Stimulated activated CD4-positive, alpha-beta T cell treated with anti-CD3 and anti-CD28 coated beads, Interleukin-4, amount 100 ng/mL, for 1 hour (primary cell): ENCODE measurements at regions not wholly inside any gene's neighbourhood (a gene's known extent, or its start where the extent isn't known, plus 50 kb on each side); places are given as distances from the start of the nearest gene placed in this dataset.
"Not testable (repeated sequence)": the region's sequence is repeated elsewhere in the genome, so short reads cannot be mapped to it uniquely, and the experiment has no call there.

Source experiments
- DNase-seq: peaks from one replicate; pipeline ENCODE4 v3.0.0-alpha.2; 2020

DNA sequence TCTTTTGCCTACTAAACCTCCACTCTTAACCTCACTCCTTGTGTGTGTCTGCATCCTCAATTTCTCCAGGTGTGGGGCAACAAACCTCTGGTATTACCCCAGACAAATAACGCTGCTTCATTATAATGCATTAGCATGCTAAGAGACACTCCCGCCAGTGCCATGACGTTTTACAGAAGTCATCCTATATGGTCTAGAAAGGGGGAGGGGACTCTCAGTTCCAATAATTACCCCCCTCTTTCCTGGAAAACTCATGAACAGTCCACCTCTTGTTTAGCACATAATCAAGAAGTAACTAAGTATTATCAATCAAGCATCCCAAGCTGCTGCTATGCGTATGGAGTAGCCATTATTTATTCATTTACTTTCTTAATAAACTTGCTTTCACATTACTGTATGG, 364.5 kb downstream of the TYW1 start:
- no peak for DNase-seq

DNA sequence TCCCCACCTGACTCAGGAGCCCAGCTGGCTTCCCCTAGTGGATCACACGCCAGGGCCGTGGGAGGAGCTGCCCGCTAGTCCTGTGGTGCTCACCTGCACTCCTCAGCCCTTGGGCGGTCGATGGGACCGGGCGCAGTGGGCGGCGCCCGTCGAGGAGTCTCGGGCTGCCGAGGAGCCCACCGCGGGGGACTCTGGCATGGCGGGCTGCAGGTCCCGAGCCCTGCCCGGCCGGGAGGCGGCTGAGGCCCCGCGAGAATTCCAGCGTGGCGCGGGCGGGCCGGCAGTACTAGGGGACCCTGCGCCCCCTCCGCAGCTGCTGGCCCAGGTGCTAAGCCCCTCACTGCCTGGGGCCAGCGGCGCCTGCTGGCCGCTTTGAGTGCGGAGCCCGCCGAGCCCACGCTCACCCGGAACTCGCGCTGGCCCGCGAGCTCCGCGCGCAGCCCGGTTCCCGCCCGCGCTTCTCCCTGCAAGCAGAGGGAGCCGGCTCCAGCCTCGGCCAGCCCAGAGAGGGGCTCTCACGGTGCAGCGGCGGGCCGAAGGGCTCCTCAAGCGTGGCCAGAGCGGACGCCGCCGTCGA, 367.9 kb downstream of the TYW1 start:
- no peak for DNase-seq

DNA sequence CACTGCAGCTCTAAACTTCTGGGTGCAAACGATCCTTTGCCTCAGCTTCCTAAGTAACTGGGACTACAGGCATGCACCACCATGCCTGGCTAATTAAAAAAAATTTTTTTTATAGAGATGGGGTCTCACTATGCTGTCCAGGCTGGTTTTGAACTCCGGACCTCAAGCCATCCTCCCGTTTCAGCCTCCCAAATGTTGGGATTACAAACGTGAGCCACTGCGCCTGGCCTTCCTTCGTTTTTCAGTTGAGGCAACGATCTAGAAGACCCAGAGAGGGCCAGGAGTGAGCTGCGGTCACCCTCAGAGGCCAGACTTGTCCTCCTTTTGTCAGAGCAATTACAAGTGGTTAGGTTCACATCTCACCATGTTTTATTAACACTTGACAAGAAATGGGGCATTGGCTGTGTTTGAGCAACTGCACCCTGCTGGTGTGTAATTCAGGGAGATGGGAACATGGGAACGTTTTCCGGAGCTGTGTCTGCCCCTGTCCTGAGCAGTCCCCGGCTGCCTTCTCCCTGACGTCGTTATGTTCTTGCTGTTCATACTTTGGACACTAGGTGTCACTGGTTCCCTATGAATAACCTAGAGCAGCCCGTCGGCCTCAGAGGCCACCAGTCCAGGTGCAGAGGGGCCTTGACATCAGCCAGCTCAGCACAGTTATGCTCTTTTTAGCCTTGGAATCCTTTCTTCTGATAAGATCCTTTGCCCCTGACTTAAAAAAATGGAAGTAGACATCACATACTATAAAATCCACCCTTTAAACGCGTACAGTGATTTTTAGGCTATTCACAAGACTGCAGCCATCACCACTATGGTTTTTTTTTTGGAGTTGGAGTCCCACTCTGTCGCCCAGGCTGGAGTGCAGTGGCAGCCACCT, 375.0 kb downstream of the TYW1 start:
- DNase-seq = peak; percentile 16

DNA sequence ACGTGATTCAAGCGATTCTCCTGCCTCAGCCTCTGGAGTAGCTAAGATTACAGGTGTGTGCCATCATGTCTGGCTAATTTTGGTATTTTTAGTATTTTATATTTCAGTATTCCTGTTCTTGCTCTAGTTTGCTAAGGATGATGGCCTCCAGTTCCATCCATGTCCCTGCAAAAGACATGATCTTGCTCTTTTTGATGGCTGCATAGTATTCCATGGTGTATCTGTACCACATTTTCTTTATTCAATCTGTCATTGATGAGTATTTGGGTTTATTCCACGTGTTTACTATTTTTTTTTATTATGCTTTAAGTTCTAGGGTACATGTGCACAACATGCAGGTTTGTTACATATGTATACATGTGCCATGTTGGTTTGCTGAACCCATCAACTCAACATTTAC, 376.8 kb downstream of the TYW1 start:
- not testable (repeated sequence) for DNase-seq

DNA sequence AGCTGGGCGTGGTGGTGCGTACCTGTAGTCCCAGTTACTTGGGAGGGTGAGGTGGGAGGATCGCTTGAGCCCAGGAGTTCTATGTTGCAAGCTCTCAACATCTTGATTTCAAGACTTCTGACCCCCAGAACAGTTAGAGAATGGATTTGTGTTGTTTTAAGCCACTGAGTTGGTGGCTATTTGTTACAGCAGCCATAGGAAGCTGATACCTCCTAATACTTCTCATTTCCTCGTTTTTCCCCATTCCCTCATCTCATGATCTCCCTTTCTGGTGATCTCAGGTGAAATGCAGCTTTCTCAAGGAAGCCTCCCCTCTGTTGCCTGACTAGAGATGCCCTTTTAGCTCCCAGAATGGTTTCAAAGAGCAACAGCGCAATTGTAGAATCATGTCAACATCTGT, 378.8 kb downstream of the TYW1 start:
- no peak for DNase-seq

DNA sequence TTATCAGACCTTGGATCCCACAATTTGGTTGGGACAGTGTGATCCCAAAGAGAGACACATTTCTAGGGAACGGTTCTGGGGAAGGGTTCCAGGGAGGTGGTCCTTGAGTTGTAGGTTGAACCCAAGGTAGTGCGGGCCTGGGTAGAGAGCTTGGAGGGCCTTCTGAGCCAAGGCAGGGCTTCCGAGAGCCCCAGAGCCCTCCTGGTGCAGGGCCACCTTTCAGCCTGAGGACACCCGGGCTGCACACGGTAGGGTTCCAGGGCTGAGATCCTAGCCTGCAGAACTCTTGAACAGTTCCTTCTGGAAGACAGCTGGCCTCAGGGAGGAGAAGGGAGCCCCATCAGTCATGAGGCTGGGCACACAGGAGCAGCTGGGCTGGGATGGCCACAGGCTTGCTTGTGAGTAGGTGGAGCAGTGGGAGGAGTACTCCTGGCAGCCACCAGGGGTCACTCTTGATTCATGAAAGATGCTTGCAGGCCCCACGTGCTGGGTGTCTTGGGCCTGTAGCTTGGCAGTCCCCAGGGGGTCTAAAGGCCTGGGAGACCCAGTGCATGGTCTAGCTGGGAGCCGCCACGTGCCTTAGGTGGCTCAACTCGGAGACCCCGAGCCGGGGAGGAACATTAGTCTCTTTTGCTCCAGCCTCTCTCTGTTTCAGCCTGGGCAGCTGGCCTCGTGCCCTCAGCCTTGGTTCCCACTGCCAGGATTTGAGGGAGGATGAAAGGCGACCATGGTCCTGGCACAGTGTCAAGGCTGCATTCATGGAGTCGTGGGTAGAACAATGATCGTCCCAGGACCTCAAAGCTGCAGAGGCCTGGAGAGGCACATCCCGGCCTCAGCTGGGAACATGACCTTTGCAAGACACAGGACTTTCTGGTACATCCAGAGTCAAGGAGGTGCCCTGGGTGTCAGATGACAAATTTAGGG, 381.6 kb downstream of the TYW1 start:
- peak; percentile 42 for DNase-seq

DNA sequence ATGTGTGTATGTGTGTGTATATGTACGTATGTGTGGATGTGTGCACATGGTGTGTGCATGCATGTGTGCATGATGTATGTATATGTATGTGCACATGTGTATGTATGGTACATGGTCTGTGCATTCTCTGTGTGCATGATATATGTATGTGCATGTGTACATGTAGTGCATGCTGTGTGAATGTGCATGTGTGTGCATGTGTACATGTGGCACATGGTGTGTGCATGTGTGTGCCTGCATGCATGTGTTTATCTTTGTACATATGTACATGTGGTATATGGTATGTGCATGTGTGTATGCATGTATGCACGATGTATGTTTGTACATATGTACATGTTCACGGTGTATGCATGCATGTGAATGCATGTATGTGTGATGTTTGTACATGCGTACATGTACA, 383.7 kb downstream of the TYW1 start:
- DNase-seq = no peak

DNA sequence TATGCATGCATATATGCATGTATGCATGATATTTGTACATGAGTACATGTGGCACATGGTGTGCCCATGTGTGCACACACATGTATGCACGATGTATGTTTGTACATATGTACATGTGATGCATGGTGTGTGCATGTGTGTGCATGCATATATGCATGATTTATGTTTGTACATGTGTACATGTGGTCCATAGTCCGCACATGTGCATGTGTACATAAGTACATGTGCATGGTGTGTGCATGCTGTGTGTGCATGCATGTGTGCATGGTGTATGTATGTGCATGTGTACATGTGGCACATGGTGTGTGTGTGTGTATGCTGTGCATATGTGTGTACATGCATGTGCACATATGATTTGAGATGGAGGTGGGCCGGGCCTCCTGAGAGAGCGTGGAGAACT, 384.2 kb downstream of the TYW1 start:
- DNase-seq = no peak

DNA sequence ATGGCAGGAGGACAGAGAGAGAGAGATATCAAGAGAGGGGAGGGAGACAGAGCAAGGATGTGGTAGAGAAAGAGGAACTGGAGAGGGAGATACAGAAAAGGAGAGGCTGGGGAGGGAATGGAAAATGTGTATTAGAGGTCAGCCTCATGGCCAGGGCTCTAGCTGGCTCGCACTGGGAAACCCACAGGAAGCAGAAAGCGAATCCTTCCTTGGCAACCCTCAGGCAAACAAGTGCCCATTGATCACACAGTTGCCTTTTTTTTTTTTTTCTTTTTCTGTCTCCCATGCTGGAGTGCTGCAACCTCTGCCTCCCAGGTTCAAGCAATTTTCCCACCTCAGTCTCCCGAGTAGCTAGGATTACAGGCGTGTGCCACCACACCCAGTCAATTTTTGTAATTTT, 391.2 kb downstream of the TYW1 start:
- DNase-seq = no peak

DNA sequence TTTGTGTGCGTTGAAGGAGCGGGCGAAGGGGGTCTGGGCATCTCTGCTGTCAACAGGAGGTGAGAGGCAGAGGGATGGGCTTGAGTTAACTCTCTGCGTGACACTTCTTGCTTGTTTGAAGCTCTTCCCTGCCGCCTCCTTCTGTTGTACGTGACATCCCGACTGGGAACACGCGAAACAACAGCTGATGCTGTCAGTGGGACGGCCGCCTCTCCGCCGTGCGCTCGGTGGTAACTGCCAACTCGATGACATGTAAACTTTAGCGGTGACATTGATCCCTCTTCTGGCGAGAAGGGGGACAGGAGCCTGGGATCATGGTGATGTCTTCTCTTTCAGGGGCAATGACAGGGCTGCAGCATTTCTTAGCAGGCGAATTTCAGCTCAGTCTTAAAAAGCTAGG, 394.5 kb downstream of the TYW1 start:
- no peak for DNase-seq

DNA sequence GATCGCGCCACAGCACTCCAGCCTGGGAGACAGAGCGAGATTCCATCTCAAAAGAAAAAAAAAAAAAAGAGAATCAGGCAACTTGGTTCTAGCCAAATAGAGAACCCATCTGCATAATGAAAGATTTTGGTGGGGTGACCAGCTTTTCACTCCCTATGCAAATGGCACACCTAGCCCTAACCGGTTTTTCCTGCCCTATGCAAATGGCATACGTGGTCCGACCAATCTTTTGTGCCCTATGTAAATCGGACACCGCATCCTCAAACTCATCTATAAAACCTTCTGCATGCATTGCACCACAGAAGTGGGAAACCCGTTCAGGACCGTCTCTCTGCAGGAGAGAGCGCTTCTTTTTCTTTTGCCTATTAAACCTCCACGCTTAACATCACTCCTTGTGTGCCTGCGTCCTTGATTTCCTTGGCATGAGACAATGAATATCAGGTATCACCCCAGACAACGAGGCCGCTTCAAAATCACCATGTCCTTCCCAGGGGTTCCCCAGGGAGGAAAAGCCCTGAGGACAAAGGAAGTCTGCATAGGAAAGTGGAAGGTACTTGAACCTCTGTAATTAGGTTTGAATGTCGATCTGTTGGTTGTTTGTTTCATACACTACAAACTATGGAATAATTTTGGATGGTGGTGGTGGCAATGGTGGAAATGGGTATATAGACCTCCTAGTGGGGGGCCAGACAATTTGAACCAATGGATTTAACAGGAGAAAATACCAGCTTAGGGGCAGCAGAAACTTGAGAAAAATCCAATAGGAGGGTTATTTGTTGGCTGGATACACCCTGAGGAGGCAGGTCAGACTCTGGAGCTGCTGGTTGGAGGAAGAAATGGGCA, 396.2 kb downstream of the TYW1 start:
- no peak for DNase-seq

DNA sequence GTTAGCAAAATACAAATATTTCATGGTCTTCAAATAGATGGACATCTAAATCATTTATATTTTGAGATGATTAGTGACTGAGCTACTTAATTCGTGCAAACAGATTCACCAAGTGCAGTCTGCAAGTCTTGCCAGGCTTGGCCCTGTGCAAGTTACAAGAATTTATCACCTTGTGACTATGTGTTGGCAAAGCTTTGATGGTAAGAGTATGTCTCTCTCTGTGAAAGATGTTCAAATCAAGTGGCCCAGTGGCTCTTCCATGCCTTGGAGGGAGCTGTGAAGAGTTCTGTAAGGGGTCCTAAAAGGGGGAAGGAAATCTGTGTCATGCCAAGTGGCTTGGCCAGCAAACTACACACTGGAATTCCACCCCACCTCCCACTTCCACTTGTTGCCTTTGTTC, 397.3 kb downstream of the TYW1 start:
- DNase-seq = no peak

DNA sequence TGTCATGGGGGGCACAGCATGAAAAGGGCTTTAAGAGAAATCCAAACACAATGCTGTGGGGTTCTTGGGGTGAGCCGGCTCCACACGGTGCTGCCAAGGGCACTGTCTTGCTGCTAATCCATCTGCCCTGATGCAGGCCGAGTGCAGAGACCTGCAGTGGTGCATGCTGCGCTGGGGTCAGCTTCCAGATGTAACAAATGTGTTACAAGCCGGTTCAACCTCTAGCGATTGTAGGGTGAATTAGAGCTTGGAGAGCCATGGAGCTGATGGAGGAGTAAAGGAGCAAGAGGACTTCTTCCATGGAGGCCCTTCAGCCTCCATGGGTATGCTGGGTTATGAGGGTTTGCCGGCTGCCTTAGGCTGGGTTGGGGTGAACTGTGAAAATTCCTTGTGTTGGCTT, 402.3 kb downstream of the TYW1 start:
- no peak for DNase-seq

DNA sequence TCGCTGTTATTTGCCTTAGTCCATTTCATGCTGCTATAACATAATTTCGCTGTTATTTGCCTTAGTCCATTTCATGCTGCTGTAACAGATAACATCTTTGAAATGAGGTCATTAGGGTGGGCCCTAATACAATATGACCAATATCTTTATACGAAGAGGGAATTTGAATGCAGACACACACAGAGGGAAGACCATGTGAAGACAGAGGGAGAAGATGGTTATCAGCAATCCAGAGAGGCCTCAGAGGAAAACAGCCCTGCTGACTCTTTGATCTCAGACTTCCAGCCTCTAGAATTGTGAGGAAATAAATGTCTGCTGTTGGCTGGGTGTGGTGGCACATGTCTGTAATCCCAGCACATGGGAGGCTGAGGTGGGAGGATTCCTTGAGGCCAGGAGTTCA, 404.9 kb downstream of the TYW1 start:
- DNase-seq = no peak

DNA sequence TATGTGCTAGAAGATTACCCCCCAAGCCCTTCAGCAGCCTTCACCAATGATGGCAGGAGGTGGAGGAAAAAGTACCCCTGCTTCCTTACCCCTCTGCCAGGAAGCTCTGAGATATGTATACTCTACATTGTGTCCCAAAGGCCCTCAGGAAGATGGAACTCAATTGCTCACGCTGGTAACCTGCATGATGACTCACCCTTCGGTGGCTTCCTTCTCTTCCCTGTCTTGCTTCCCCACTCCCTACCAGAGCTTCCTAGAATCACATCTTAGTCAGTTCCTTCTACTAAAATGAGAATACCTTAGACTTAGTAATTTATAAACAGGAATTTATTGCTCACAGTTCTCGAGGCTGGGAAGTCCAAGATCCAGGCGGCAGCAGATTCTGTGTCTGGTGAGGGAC, 405.6 kb downstream of the TYW1 start:
- DNase-seq = no peak

DNA sequence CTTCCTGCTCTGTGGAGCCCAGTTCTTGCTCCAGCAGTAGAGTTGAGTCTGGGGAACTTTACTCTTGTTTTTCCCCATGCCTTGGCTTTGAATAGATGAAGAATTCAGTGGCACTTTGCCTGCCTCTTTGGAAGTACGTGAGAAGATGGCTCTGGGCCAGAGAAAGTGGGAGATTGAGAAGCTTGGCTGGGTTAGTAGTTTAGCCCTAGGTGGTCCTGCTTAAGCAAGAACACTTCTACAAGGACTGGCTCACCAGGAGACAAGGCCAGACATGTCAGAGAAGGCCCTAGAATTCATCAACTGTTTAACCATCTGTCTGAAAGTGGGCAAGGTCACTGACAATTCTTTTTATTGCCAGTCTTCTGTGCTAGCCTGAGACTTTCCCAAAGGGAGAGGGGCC, 410.3 kb downstream of the TYW1 start:
- DNase-seq = no peak

DNA sequence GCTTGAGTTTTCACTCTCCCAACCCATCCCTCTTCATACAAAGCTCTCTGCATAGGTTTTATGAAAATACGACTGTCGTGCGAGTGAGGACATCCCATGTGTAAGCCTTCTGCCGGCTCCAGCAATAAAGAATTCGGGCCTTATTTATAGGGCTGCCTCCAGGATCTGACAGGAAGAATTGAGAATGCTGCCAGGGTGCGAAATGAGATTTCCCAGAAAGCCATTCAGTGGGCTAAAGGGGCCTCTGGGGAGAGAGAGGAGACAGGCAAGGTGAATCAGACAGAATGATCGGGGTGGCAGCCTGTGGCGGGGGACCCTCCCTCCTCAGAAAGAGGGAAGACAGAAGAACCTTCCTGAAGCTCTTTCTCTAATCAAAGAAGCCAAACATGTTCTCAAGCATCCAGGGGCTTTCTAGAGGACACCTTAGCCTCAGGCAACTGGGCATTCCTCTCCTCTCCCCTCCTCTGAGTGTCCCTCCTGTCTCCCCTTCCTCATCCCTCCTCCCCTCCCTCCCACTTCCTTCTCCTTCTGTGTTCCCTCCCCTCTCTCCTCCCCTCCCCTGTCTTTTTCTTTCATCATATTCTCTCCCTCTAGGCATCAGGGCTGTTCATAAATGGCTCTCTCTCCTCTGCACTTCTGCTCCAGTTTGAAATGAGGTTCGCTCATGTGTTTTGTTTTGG, 410.9 kb downstream of the TYW1 start:
- no peak for DNase-seq

DNA sequence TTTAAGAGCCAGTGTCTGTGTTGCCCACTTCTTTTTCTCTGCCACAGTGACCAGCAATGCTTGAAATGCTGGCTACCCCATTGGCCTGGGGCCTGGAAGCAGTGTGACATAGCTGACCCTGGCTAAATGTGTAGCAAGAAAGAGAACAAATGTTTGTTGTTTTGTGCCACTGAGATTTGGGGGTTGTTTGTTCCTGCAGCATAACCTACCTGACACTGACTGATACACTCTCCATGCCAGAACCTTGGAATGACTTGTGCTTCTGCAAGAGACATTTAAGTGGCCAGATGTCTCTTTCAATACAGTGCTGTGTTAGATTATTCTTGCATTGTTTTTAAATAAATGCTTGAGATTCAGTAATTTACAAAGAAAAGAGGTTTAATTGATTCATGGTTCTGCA, 411.5 kb downstream of the TYW1 start:
- no peak for DNase-seq

DNA sequence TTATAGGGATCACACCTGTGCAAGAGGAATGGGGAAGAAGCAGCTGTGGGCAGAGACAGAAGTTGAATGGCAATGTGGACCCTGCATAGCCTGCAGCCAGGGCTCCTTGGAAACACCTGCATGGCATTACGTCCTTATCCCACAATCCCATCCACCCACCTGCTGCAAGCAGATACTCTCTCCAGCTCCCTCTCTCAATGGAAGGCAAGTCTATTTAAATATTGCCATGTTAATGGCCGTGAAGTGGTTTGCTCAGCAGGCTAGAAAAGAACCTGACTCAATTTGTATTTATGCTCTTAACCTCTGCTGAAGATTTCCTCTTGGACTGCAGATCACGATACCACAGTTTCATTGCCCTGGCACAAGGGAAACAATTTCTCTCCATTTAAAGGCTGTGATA, 417.0 kb downstream of the TYW1 start:
- no peak for DNase-seq

DNA sequence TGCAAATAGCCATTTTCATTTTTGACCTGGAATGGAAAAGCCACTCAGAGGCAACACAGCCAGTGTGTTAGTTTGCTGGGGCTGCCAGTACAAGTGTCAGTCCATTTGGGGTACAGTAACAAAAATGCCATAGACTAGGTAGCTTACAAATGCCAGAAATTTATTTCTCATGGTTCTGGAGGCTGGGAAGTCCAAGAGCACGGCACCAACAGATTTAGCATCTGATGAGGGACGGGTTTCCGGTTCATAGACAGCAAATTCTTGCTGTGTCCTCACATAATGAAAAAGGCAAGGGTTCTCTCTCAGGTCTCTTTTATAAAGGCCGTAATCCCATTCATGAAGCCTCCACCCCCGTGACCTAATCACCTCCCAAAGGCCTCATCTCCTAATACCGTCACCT, 418.2 kb downstream of the TYW1 start:
- DNase-seq = no peak

DNA sequence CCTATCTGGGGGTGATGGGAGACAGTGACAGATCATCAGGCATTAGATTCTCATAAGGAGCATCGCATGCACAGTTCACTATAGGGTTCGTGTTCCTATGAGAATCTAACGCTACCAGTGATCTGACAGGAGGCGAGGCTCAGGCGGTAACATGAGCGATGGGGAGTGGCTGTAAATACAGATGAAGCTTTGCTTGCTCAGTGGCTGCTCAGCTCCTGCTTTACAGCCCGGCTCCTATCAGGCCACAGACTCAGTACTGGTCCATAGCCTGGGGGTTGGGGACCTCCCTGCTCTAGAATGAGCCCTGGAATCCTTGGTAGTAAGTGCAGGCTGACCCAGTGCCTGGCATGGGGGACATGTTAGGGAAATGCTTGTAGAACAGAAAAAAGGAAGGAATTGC, 426.0 kb downstream of the TYW1 start:
- DNase-seq = no peak

DNA sequence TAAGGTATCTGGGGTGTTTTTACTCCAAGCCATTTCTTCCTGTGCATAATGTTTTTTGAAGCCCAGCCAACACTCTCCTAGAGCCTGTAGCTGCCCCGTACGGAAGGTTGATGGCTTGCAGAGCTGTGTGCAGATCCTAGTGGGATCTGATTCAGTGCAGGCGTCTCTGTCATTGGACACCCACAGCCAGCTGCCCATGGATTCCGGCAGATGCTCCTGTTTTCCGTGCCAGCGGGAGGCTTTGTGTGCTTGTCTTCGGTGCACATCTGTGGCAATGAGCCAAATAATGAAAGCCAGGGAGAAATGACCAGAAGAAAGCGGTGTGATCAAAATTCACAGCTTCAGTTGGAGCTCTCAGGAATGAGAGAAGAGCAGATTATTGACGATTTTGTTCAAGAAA, 426.4 kb downstream of the TYW1 start:
- DNase-seq = no peak
